ENCODE measurements at regions not wholly inside any gene's neighbourhood (a gene's known extent, or its start where the extent isn't known, plus 50 kb on each side); places are given as distances from the start of the nearest gene placed in this dataset.

DNA sequence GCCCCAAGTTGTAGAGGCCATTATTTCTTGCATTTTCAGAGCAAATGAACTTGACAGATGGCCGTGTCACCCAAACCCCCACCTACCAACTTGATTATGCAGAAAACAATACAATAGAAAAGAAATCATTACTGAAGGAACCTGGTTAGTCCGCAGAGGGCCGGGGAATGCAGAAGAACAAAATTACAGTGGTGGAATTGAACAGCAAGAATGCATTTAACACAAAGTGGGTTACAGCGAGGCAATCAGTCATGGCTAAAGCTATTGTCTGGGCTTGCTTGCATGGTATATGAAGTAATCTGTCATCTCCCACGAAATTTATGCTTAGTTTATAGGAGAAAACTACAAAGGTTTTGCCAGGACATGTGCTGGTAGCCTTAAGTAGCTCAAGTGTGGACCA lies 238.3 kb upstream of the IRX1 start:
- H3K79me2 ChIP-seq (ENCODE audit: insufficient read depth, low read length), result no peaks in the 10 kb centered on the region
- H3K9me3 ChIP-seq (ENCODE audit: control insufficient read depth in 1 of 2, insufficient read depth in 1 of 2, low read depth in 1 of 2, low read length in 2 of 2), result peaks cover 0 to 37% of the 10 kb centered on the region in 2 experiments; a peak in 2 of 4 replicates
- H3K4me1 ChIP-seq (ENCODE audit: control insufficient read depth in 1 of 2, insufficient read depth in 2 of 2, low read length in 2 of 2), result no peaks in the 10 kb centered on the region
- no peak overlapping the region for H3K9ac ChIP-seq (ENCODE audit: low read length)
- intact Hi-C loops (cut with micrococcal nuclease), result no loop called here
- ChIA-PET RAD21 (ENCODE audit: low non-redundant PET in 1 of 2, low total read pairs in 2 of 2, uncharacterized antibody in 2 of 2, unreplicated experiment in 2 of 2) (no interaction called here), CTCF (no interaction called here), POLR2A (no interaction called here)
- ATAC-seq (no peak), DNase-seq (ENCODE audit: low read depth, low spot score) (no peak)
- no peaks in the 10 kb centered on the region for H3K36me3 ChIP-seq (ENCODE audit: control insufficient read depth in 1 of 2, insufficient read depth in 2 of 2, low read length in 2 of 2)
- H4K20me1 ChIP-seq (ENCODE audit: insufficient read depth), result no peaks in the 10 kb centered on the region
- H3K27ac ChIP-seq (ENCODE audit: low read depth, low read length), result no peak overlapping the region
- no peaks in the 10 kb centered on the region for H3K9me2 ChIP-seq (ENCODE audit: insufficient read depth)
- H3K27me3 ChIP-seq (ENCODE audit: insufficient read depth, low read length), result no peaks in the 10 kb centered on the region
- no peak overlapping the region for H2AFZ ChIP-seq (ENCODE audit: low read depth, low read length, poor library complexity, severe bottlenecking)
- no peak for TF ChIP-seq TCF7L2 (IDR thresholded peaks at IDR 0.05; ENCODE audit: borderline replicate concordance, extremely low read depth, insufficient read depth, insufficient read length)
- TF ChIP-seq, protein P1, sequence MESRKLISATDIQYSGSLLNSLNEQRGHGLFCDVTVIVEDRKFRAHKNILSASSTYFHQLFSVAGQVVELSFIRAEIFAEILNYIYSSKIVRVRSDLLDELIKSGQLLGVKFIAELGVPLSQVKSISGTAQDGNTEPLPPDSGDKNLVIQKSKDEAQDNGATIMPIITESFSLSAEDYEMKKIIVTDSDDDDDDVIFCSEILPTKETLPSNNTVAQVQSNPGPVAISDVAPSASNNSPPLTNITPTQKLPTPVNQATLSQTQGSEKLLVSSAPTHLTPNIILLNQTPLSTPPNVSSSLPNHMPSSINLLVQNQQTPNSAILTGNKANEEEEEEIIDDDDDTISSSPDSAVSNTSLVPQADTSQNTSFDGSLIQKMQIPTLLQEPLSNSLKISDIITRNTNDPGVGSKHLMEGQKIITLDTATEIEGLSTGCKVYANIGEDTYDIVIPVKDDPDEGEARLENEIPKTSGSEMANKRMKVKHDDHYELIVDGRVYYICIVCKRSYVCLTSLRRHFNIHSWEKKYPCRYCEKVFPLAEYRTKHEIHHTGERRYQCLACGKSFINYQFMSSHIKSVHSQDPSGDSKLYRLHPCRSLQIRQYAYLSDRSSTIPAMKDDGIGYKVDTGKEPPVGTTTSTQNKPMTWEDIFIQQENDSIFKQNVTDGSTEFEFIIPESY (IDR thresholded peaks at IDR 0.05; ENCODE audit: extremely low read depth, insufficient replicate concordance, low read length), result no peak
- no peak for TF ChIP-seq SP1 (IDR thresholded peaks at IDR 0.05; ENCODE audit: low read depth)
- TF ChIP-seq EGR1 (IDR thresholded peaks at IDR 0.05; ENCODE audit: low read depth), result no peak
- no peak for TF ChIP-seq MAX (IDR thresholded peaks at IDR 0.05)
- TF ChIP-seq, protein P2, sequence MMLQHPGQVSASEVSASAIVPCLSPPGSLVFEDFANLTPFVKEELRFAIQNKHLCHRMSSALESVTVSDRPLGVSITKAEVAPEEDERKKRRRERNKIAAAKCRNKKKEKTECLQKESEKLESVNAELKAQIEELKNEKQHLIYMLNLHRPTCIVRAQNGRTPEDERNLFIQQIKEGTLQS (IDR thresholded peaks at IDR 0.05), result no peak
- no peak for TF ChIP-seq SIN3A (IDR thresholded peaks at IDR 0.05; ENCODE audit: low read depth)
- no peak overlapping the region for H3K4me2 ChIP-seq (ENCODE audit: low read length)
- no TSS peak for BruUV-seq (replicated peaks)
- H3K4me3 ChIP-seq (replicated peaks in 1 of 2; ENCODE audit: low read depth in 1 of 2, low read length in 2 of 2), result no peak overlapping the region

GRCh38 chr5:3356016-3356415 lies 239.6 kb upstream of the IRX1 start:
- H3K9me3 ChIP-seq (ENCODE audit: control insufficient read depth in 1 of 2, insufficient read depth in 1 of 2, low read depth in 1 of 2, low read length in 2 of 2), result peaks cover 0 to 31% of the 10 kb centered on the region in 2 experiments; a peak in 2 of 4 replicates
- DNase-seq (ENCODE audit: low read depth, low spot score) (no peak), ATAC-seq (no peak)
- H3K9ac ChIP-seq (ENCODE audit: low read length), result no peak overlapping the region
- H3K27me3 ChIP-seq (ENCODE audit: insufficient read depth, low read length), result no peaks in the 10 kb centered on the region
- POLR2A ChIA-PET, result no interaction called here
- H3K36me3 ChIP-seq (ENCODE audit: control insufficient read depth in 1 of 2, insufficient read depth in 2 of 2, low read length in 2 of 2), result no peaks in the 10 kb centered on the region
- H4K20me1 ChIP-seq (ENCODE audit: insufficient read depth), result no peaks in the 10 kb centered on the region
- H3K4me2 ChIP-seq (ENCODE audit: low read length), result no peak overlapping the region
- no peak overlapping the region for H3K27ac ChIP-seq (ENCODE audit: low read depth, low read length)
- RAD21 ChIA-PET (ENCODE audit: low non-redundant PET in 1 of 2, low total read pairs in 2 of 2, uncharacterized antibody in 2 of 2, unreplicated experiment in 2 of 2), result no interaction called here
- CTCF ChIA-PET, result no interaction called here
- H3K79me2 ChIP-seq (ENCODE audit: insufficient read depth, low read length), result no peaks in the 10 kb centered on the region
- no peaks in the 10 kb centered on the region for H3K9me2 ChIP-seq (ENCODE audit: insufficient read depth)
- H3K4me1 ChIP-seq (ENCODE audit: control insufficient read depth in 1 of 2, insufficient read depth in 2 of 2, low read length in 2 of 2), result no peaks in the 10 kb centered on the region
- TF ChIP-seq ZNF274 (IDR thresholded peaks at IDR 0.05; ENCODE audit: low read depth, low read length) (no peak), JUND (IDR thresholded peaks at IDR 0.05) (no peak), EZH2phosphoT487 (IDR thresholded peaks at IDR 0.05; ENCODE audit: borderline replicate concordance) (no peak), CTCF (IDR thresholded peaks at IDR 0.05 in 2 of 3, conservative IDR thresholded peaks at IDR 0.05 in 1 of 3; ENCODE audit: borderline replicate concordance in 1 of 3, insufficient read depth in 1 of 3, low read depth in 2 of 3, low read length in 2 of 3) (no peak), FOSL1 (IDR thresholded peaks at IDR 0.05; ENCODE audit: low read depth) (no peak), RAD21 (IDR thresholded peaks at IDR 0.05; ENCODE audit: low read depth) (no peak), EZH2 (IDR thresholded peaks at IDR 0.05) (no peak), POLR2AphosphoS5 (IDR thresholded peaks at IDR 0.05; ENCODE audit: low read depth, low read length) (no peak)
- BruUV-seq (replicated peaks), result no TSS peak
- H2AFZ ChIP-seq (ENCODE audit: low read depth, low read length, poor library complexity, severe bottlenecking), result no peak overlapping the region
- intact Hi-C loops (cut with micrococcal nuclease), result no loop called here
- H3K4me3 ChIP-seq (replicated peaks in 1 of 2; ENCODE audit: low read depth in 1 of 2, low read length in 2 of 2), result no peak overlapping the region
